Effector memory CD8-positive, alpha-beta T cell (primary cell): ENCODE measurements at regions not wholly inside any gene's neighbourhood (a gene's known extent, or its start where the extent isn't known, plus 50 kb on each side); places are given as distances from the start of the nearest gene placed in this dataset.

Source experiments
- ATAC-seq: fragments of 150-1000 bp; cut with Tn5 transposase; replicated peaks from 2 replicates; pipeline ENCODE4 v1.10.0; 2021; ENCODE audit warnings: mild to moderate bottlenecking, moderate library complexity
- DNase-seq, 3 experiments: peaks; one replicate each; pipeline ENCODE4 v3.0.0; 2021
- H3K27ac Mint-ChIP-seq, 2 donors: one replicate each; pipeline ENCODE4 v1.8.0; 2022; ENCODE audit warnings: mild to moderate bottlenecking in 2 of 2, mixed read lengths in 2 of 2, moderate library complexity in 2 of 2
- H3K27me3 Mint-ChIP-seq, 2 donors: one replicate each; pipeline ENCODE4 v1.8.0; 2022; ENCODE audit warnings: mixed read lengths in 2 of 2
- H3K36me3 Mint-ChIP-seq: one replicate; pipeline ENCODE4 v1.8.0; 2022; ENCODE audit warnings: mild to moderate bottlenecking, moderate library complexity, mixed read lengths; ENCODE audit not compliant: insufficient read depth
- H3K4me1 Mint-ChIP-seq, 2 donors: one replicate each; pipeline ENCODE4 v1.8.0; 2022; ENCODE audit warnings: low read depth in 2 of 2, mixed read lengths in 2 of 2
- H3K4me3 Mint-ChIP-seq, 2 donors: one replicate each; pipeline ENCODE4 v1.8.0; 2022; ENCODE audit warnings: mild to moderate bottlenecking in 2 of 2, mixed read lengths in 2 of 2, moderate library complexity in 2 of 2
- H3K9me3 Mint-ChIP-seq, 2 donors: one replicate each; pipeline ENCODE4 v1.8.0; 2022; ENCODE audit warnings: mixed read lengths in 2 of 2

- no peak for ATAC-seq
- H3K27me3 Mint-ChIP-seq, result peaks cover 10 to 24% of the 10 kb centered on the region in 2 donors
These were observed 81.1 kb upstream of the EDNRB start for GRCh38 chr13:77999746-78000145.

DNA sequence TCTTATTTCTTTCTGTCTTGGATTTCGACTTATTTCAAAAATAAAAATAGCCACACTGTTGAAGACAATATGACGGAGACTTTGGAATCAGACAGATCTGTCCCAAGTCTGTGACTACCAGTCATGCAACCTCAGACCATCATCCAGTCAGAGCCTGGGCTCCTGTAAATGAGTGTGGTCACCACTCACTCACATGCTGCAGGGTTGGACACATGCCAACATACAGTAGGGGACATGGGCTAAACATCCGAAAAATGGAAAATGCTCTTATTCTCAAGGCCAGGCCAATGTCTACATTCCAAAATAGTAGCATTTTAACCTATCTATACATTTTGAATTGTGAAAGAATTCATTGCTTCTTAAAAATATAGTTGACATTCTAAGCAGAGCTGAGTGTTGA, 75.5 kb upstream of the EDNRB start:
- ATAC-seq, result no peak
- peaks cover 10% of the 10 kb centered on the region in 2 donors for H3K27me3 Mint-ChIP-seq
- no peaks in the 10 kb centered on the region for H3K4me1 Mint-ChIP-seq
- no peaks in the 10 kb centered on the region for H3K9me3 Mint-ChIP-seq
- H3K36me3 Mint-ChIP-seq, result no peaks in the 10 kb centered on the region
- H3K4me3 Mint-ChIP-seq, result no peak overlapping the region
- no peak for DNase-seq
- H3K27ac Mint-ChIP-seq, result no peak overlapping the region

More at GRCh38 chr13:77999746-78000145, 81.1 kb upstream of the EDNRB start:
- no peak overlapping the region for H3K4me3 Mint-ChIP-seq
- H3K27ac Mint-ChIP-seq, result no peak overlapping the region
- H3K9me3 Mint-ChIP-seq, result no peaks in the 10 kb centered on the region
- H3K4me1 Mint-ChIP-seq, result no peaks in the 10 kb centered on the region
- no peaks in the 10 kb centered on the region for H3K36me3 Mint-ChIP-seq
- DNase-seq, result no peak

DNA sequence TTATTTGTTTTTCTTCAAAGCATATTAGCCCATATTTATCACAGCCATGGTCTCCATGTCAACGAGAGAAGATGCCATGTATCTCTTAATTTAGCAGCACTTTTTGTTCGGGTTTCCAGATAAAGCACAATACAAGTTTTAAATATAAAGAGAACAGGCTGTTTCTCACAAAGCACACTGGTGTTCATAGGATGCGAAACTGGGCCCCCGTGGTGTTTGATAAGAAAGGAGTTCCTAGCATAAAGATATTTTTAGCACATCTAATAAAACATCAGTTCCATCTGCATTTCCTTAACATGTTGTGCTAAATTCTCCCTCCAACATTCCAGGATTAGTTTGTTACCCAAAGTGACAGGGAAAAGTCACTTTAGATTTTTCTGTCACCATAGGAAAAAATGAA, 72.4 kb upstream of the EDNRB start:
- H3K4me3 Mint-ChIP-seq, result no peak overlapping the region
- H3K36me3 Mint-ChIP-seq, result no peaks in the 10 kb centered on the region
- no peaks in the 10 kb centered on the region for H3K9me3 Mint-ChIP-seq
- DNase-seq, result no peak
- no peak for ATAC-seq
- no peak overlapping the region for H3K27ac Mint-ChIP-seq
- peaks cover 8 to 15% of the 10 kb centered on the region in 2 donors for H3K27me3 Mint-ChIP-seq
- H3K4me1 Mint-ChIP-seq, result no peaks in the 10 kb centered on the region

- no peak for ATAC-seq
- Mint-ChIP-seq H3K27ac (no peak overlapping the region), H3K36me3 (no peaks in the 10 kb centered on the region), H3K4me1 (no peaks in the 10 kb centered on the region), H3K27me3 (peaks cover 8 to 23% of the 10 kb centered on the region in 2 donors), H3K4me3 (no peak overlapping the region), H3K9me3 (no peaks in the 10 kb centered on the region)
- DNase-seq, result no peak
These were observed 70.7 kb upstream of the EDNRB start for GRCh38 chr13:77989281-77989680.

GRCh38 chr13:77988355-77988754, 69.7 kb upstream of the EDNRB start:
- H3K27ac Mint-ChIP-seq, result no peak overlapping the region
- H3K4me1 Mint-ChIP-seq, result no peaks in the 10 kb centered on the region

DNA sequence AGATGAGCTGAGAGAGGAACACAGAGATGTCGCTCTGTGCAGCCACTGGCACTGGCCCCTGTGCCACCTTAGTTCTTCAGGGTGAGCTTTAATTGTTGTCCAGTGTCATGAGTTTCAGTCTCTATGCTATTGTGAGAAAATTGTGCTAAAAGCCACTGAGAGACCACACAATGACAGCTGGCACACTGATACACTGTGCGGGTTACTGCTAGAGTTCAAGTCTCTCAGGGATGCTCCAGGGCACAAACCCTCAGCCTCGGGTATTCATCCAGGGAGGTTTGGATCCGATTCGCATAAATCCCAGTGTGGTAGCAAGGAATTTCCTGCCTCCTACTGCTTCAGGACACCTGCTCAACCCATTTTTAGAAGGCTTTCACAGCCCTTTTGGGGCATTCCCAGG, 68.1 kb upstream of the EDNRB start:
- DNase-seq (no peak), ATAC-seq (no peak)
- Mint-ChIP-seq H3K36me3 (no peaks in the 10 kb centered on the region), H3K27ac (no peak overlapping the region), H3K4me3 (no peak overlapping the region), H3K4me1 (no peaks in the 10 kb centered on the region), H3K27me3 (peaks cover 8 to 31% of the 10 kb centered on the region in 2 donors), H3K9me3 (no peaks in the 10 kb centered on the region)

More at GRCh38 chr13:77988355-77988754, 69.7 kb upstream of the EDNRB start:
- peaks cover 8 to 23% of the 10 kb centered on the region in 2 donors for H3K27me3 Mint-ChIP-seq
- no peaks in the 10 kb centered on the region for H3K36me3 Mint-ChIP-seq
- ATAC-seq (no peak), DNase-seq (no peak)
- H3K4me3 Mint-ChIP-seq, result no peak overlapping the region
- no peaks in the 10 kb centered on the region for H3K9me3 Mint-ChIP-seq

GRCh38 chr13:77985866-77986636, 67.4 kb upstream of the EDNRB start:
- ATAC-seq, result no peak
- no peak overlapping the region for H3K4me3 Mint-ChIP-seq
- H3K4me1 Mint-ChIP-seq, result no peaks in the 10 kb centered on the region
- H3K27ac Mint-ChIP-seq, result no peak overlapping the region
- peaks cover 8 to 31% of the 10 kb centered on the region in 2 donors for H3K27me3 Mint-ChIP-seq
- H3K36me3 Mint-ChIP-seq, result no peaks in the 10 kb centered on the region
- DNase-seq, result no peak
- H3K9me3 Mint-ChIP-seq, result no peaks in the 10 kb centered on the region

GRCh38 chr13:77981281-77981881, 62.8 kb upstream of the EDNRB start:
- DNase-seq (no peak), ATAC-seq (no peak)
- Mint-ChIP-seq H3K4me1 (no peaks in the 10 kb centered on the region), H3K9me3 (no peaks in the 10 kb centered on the region), H3K36me3 (no peaks in the 10 kb centered on the region), H3K27me3 (peaks cover 17 to 41% of the 10 kb centered on the region in 2 donors), H3K27ac (no peak overlapping the region), H3K4me3 (no peak overlapping the region)

DNA sequence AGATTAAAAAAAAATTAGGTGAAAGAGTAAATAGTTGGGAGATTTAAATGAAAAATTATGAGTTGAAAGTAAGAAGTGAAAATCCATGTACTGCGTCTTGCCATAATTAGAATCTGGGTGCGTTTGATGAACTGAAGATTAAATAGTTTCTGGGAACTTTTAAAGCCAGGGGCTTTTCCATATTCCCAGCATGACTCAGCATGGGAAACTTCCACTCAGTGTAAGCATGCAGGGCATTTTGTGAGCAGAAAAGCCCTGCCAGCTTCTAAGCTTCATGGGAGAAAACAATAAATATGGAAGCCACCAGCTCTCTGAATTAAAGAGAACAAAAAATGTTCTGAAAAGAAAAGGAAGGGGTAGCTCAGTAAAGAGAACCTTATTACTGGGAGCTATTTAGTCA, 62.0 kb upstream of the EDNRB start:
- Mint-ChIP-seq H3K36me3 (no peaks in the 10 kb centered on the region), H3K4me1 (no peaks in the 10 kb centered on the region), H3K9me3 (no peaks in the 10 kb centered on the region), H3K4me3 (no peak overlapping the region), H3K27me3 (peaks cover 17 to 38% of the 10 kb centered on the region in 2 donors), H3K27ac (no peak overlapping the region)
- DNase-seq (no peak), ATAC-seq (no peak)

GRCh38 chr13:77979721-77980385, 61.2 kb upstream of the EDNRB start:
- peaks cover 17 to 32% of the 10 kb centered on the region in 2 donors for H3K27me3 Mint-ChIP-seq
- H3K4me3 Mint-ChIP-seq, result no peak overlapping the region
- DNase-seq, result no peak
- no peaks in the 10 kb centered on the region for H3K9me3 Mint-ChIP-seq
- no peak overlapping the region for H3K27ac Mint-ChIP-seq
- no peaks in the 10 kb centered on the region for H3K4me1 Mint-ChIP-seq
- no peaks in the 10 kb centered on the region for H3K36me3 Mint-ChIP-seq
- ATAC-seq, result no peak

DNA sequence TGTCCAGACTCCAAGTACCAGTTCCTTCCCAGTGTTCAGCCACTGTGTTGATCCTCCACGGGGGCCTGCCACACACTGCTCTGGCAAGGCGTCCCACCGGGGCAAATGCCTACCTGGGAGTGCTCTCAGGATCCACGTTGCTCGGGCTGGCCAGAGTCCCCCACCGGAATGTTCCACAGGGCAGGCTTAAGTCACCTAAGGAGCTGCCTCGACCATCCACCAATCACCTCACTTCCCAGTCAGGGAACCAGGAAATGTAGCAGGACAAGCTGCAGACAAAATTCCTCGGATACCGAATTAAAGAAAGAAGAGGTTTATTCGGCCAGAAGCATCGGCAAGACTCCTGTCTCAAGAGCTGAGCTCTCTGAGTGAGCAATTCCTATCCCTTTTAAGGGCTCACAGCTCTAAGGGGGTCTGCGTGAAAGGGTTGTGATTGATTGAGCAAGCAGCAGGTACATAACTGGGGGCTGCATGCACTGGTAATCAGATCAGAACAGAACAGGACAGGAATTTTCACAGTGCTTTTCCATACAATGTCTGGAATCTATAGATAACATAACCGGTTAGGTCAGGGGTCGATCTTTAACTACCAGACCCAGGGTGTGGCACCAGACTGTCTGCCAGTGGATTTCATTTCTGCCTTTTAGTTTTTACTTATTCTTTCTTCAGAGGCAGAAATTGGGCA, 56.9 kb upstream of the EDNRB start:
- H3K4me3 Mint-ChIP-seq, result no peak overlapping the region
- no peaks in the 10 kb centered on the region for H3K4me1 Mint-ChIP-seq
- no peak overlapping the region for H3K27ac Mint-ChIP-seq
- H3K36me3 Mint-ChIP-seq, result no peaks in the 10 kb centered on the region
- ATAC-seq, result no peak
- peaks cover 17 to 21% of the 10 kb centered on the region in 2 donors for H3K27me3 Mint-ChIP-seq
- DNase-seq, result no peak
- no peaks in the 10 kb centered on the region for H3K9me3 Mint-ChIP-seq

DNA sequence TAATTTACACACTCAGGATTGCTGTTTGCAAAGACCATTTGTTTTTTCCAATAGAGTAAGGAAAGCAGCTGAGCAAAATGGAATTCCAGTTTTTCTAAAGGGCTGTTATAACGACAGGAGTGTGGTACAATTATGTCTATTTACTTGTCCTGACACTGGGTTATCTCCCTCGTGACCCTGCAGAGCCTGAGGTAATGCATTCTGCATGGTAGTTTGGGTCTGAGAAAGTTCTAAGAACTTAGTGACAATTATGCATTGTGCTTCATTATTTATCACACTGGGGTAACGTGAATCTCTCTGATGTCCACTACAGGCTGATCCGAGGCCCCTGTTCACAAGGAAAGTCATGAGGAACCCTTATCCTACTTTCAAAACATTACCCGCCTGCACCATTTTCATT, 50.7 kb upstream of the EDNRB start:
- no peaks in the 10 kb centered on the region for H3K4me1 Mint-ChIP-seq
- ATAC-seq (no peak), DNase-seq (no peak)
- H3K27me3 Mint-ChIP-seq, result no peaks in the 10 kb centered on the region
- no peaks in the 10 kb centered on the region for H3K36me3 Mint-ChIP-seq
- no peak overlapping the region for H3K4me3 Mint-ChIP-seq
- no peak overlapping the region for H3K27ac Mint-ChIP-seq
- H3K9me3 Mint-ChIP-seq, result no peaks in the 10 kb centered on the region
